Loucy (cell line): ENCODE measurements at regions not wholly inside any gene's neighbourhood (a gene's known extent, or its start where the extent isn't known, plus 50 kb on each side); places are given as distances from the start of the nearest gene placed in this dataset.

Source experiments
- CTCF ChIP-seq: fragments of 200-600 bp; sonication (generic); conservative IDR thresholded peaks from 2 replicates; pipeline ENCODE4 v1.5.1; 2014; ENCODE audit warnings: mild to moderate bottlenecking, antibody characterized with exemption, low read length
- EZH2phosphoT487 ChIP-seq: fragments of 200-600 bp; IDR thresholded peaks from 2 replicates; pipeline ENCODE4 v1.6.1; 2018; ENCODE audit warnings: antibody characterized with exemption, mild to moderate bottlenecking, moderate library complexity, borderline replicate concordance

GRCh38 chr10:117674201-117674600, 131.7 kb downstream of the EMX2 start:
- TF ChIP-seq CTCF, result no peak
- no peak for TF ChIP-seq EZH2phosphoT487
